CD4-positive, alpha-beta T cell (primary cell): ENCODE measurements at regions not wholly inside any gene's neighbourhood (a gene's known extent, or its start where the extent isn't known, plus 50 kb on each side); places are given as distances from the start of the nearest gene placed in this dataset.

Experiments
- ATAC-seq: fragments of 200-7000 bp; cut with Tn5 transposase; one replicate; pipeline ENCODE4 v1.10.0; 2022; ENCODE audit warnings: mild to moderate bottlenecking; ENCODE audit not compliant: poor library complexity
- CTCF ChIA-PET: fragments of 350-600 bp; sonication (Branson Sonifier 250); formaldehyde crosslinking; loops from one replicate; lab custom pipeline; 2021; ENCODE audit warnings: antibody characterized with exemption, inconsistent platforms; lab: Charles Lee
- POLR2A ChIA-PET: fragments of 350-600 bp; sonication (Branson Sonifier 250); formaldehyde crosslinking; loops from one replicate; lab custom pipeline; 2021; ENCODE audit warnings: antibody characterized with exemption, inconsistent platforms; lab: Charles Lee
- DNase-seq, 14 experiments: peaks; one replicate each; pipeline ENCODE4 v3.0.0-alpha.2; 2013 to 2020; ENCODE audit warnings: mixed read lengths in 2 of 14
- H3K27ac ChIP-seq, 2 donors: one replicate each; pipeline versions ENCODE4 v1.5.1 to v1.7.0; 2013; ENCODE audit warnings: low read length in 2 of 2, low read depth in 1 of 2, mild to moderate bottlenecking in 1 of 2
- H3K27me3 ChIP-seq, 2 experiments: 1 replicate in 1 of 2; 2 replicates in 1 of 2; pipeline versions ENCODE4 v1.6.1 to v1.7.0; 2013; ENCODE audit warnings: low read length in 2 of 2, control low read depth in 1 of 2, mild to moderate bottlenecking in 1 of 2, moderate library complexity in 1 of 2; ENCODE audit not compliant: insufficient read depth in 2 of 2, control insufficient read depth in 1 of 2
- H3K36me3 ChIP-seq: one replicate; pipeline ENCODE4 v1.6.1; 2013; ENCODE audit warnings: low read length, control low read depth; ENCODE audit not compliant: insufficient read depth
- H3K4me1 ChIP-seq: one replicate; pipeline ENCODE4 v1.6.1; 2013; ENCODE audit warnings: low read length, control low read depth; ENCODE audit not compliant: insufficient read depth
- H3K4me3 ChIP-seq: one replicate; pipeline ENCODE4 v1.5.1; 2013; ENCODE audit warnings: mild to moderate bottlenecking, low read length, moderate library complexity
- H3K9me3 ChIP-seq, 2 experiments: 1 replicate in 1 of 2; 2 replicates in 1 of 2; pipeline versions ENCODE4 v1.6.1 to v1.7.0; 2013; ENCODE audit warnings: low read length in 2 of 2, mild to moderate bottlenecking in 2 of 2, control low read depth in 1 of 2, moderate library complexity in 1 of 2; ENCODE audit not compliant: control insufficient read depth in 1 of 2, insufficient read depth in 1 of 2
- H3K27ac Mint-ChIP-seq: one replicate; pipeline ENCODE4 v1.8.0; 2020; ENCODE audit warnings: mixed read lengths
- H3K27me3 Mint-ChIP-seq: one replicate; pipeline ENCODE4 v1.8.0; 2021; ENCODE audit warnings: mixed read lengths
- H3K36me3 Mint-ChIP-seq: one replicate; pipeline ENCODE4 v1.8.0; 2021; ENCODE audit warnings: low read depth, mixed read lengths
- H3K4me1 Mint-ChIP-seq: one replicate; pipeline ENCODE4 v1.8.0; 2021; ENCODE audit warnings: low read depth, mixed read lengths
- H3K4me3 Mint-ChIP-seq: one replicate; pipeline ENCODE4 v1.8.0; 2020; ENCODE audit warnings: mild to moderate bottlenecking, mixed read lengths
- H3K9me3 Mint-ChIP-seq: one replicate; pipeline ENCODE4 v1.8.0; 2020; ENCODE audit warnings: mixed read lengths
- CTCF ChIP-seq: fragments of 200-600 bp; IDR thresholded peaks from one replicate; pipeline ENCODE4 v1.8.0; 2022; ENCODE audit warnings: antibody characterized with exemption, mild to moderate bottlenecking
- intact Hi-C, 2 experiments: fragments of 100-400 bp; cut with DNase I in 1 of 2; cut with micrococcal nuclease in 1 of 2; formaldehyde crosslinking; loops; one replicate each; pipeline versions ENCODE4 v1.15.1 to v1.9.0; 2023 to 2025; cut with DNase I, micrococcal nuclease

GRCh38 chr21:29448766-29449165 lies 150.0 kb downstream of the BACH1 start:
- H3K4me1 ChIP-seq: peaks cover 14% of the 10 kb centered on the region
- H3K27ac Mint-ChIP-seq: peak overlapping the region; percentile 94
- TF ChIP-seq CTCF: no peak
- H3K36me3 Mint-ChIP-seq: peaks cover 42% of the 10 kb centered on the region
- H3K4me3 ChIP-seq: no peak overlapping the region
- peak overlapping the region; percentile 56 to 67 for H3K27ac ChIP-seq
- no peak for DNase-seq
- no peak overlapping the region for H3K4me3 Mint-ChIP-seq
- no peaks in the 10 kb centered on the region for H3K27me3 ChIP-seq
- no peaks in the 10 kb centered on the region for H3K36me3 ChIP-seq
- ATAC-seq: no peak
- peaks cover 14% of the 10 kb centered on the region for H3K9me3 Mint-ChIP-seq
- H3K27me3 Mint-ChIP-seq: no peaks in the 10 kb centered on the region
- H3K4me1 Mint-ChIP-seq: peaks cover 46% of the 10 kb centered on the region
- H3K9me3 ChIP-seq: peaks cover 0 to 4% of the 10 kb centered on the region in 2 experiments
- ChIA-PET POLR2A (interaction anchor here (0.6 to 3.2 kb wide), 26 partner anchors 8 to 1734 kb away, joined by 3 to 41 read pairs (median 6); partner anchors contain the start of genes BACH1, CCT8, LTN1 and RWDD2B), CTCF (no interaction called here)
- intact Hi-C loops: no loop called here

GRCh38 chr21:29449306-29449950 lies 150.7 kb downstream of the BACH1 start:
- Mint-ChIP-seq H3K4me1 (peaks cover 40% of the 10 kb centered on the region), H3K36me3 (peaks cover 42% of the 10 kb centered on the region), H3K9me3 (peaks cover 14% of the 10 kb centered on the region), H3K4me3 (peak overlapping the region; percentile 39), H3K27ac (peak overlapping the region; percentile 94), H3K27me3 (no peaks in the 10 kb centered on the region)
- DNase-seq (peak in 5 of 14 experiments; percentile 11 to 87 (median 63)), ATAC-seq (peak; percentile 86)
- intact Hi-C loops: no loop called here
- Histone ChIP-seq H3K36me3 (no peaks in the 10 kb centered on the region), H3K4me1 (peaks cover 14% of the 10 kb centered on the region), H3K9me3 (peaks cover 0 to 4% of the 10 kb centered on the region in 2 experiments), H3K27me3 (no peaks in the 10 kb centered on the region), H3K27ac (peak overlapping the region; percentile 56 to 67), H3K4me3 (peak overlapping the region; percentile 1)
- TF ChIP-seq CTCF: peak; percentile 15
- CTCF ChIA-PET: no interaction called here
- POLR2A ChIA-PET: interaction anchor here (0.6 to 3.2 kb wide), 33 partner anchors 9 to 1733 kb away, joined by 3 to 41 read pairs (median 5); partner anchors contain the start of genes BACH1, CCT8, LTN1 and RWDD2B

- peak overlapping the region; percentile 94 for H3K27ac Mint-ChIP-seq
- no peak overlapping the region for H3K4me3 ChIP-seq
- intact Hi-C loops: no loop called here
- ATAC-seq (no peak), DNase-seq (no peak)
- peaks cover 37% of the 10 kb centered on the region for H3K4me1 Mint-ChIP-seq
- POLR2A ChIA-PET: interaction anchor here (0.8 to 3.2 kb wide), 24 partner anchors 8 to 457 kb away, joined by 3 to 41 read pairs (median 7); partner anchors contain the start of genes BACH1, CCT8, LTN1 and USP16
- no peaks in the 10 kb centered on the region for H3K27me3 Mint-ChIP-seq
- peaks cover 45% of the 10 kb centered on the region for H3K36me3 Mint-ChIP-seq
- no peaks in the 10 kb centered on the region for H3K36me3 ChIP-seq
- peaks cover 13% of the 10 kb centered on the region for H3K9me3 Mint-ChIP-seq
- H3K9me3 ChIP-seq: peaks cover 0 to 4% of the 10 kb centered on the region in 2 experiments
- H3K4me3 Mint-ChIP-seq: peak overlapping the region; percentile 18
- no peaks in the 10 kb centered on the region for H3K27me3 ChIP-seq
- peaks cover 14% of the 10 kb centered on the region for H3K4me1 ChIP-seq
- no peak for TF ChIP-seq CTCF
- peak overlapping the region; percentile 56 to 67 for H3K27ac ChIP-seq
- CTCF ChIA-PET: no interaction called here
These were observed 151.3 kb downstream of the BACH1 start for GRCh38 chr21:29450058-29450457.
